ENCODE measurements at regions not wholly inside any gene's neighbourhood (a gene's known extent, or its start where the extent isn't known, plus 50 kb on each side); places are given as distances from the start of the nearest gene placed in this dataset.
A peak's percentile ranks its signal among the peaks of the same experiment; 100 is the strongest.

GRCh38 chr7:101688183-101688831, 59.2 kb upstream of the MYL10 start:
- Histone ChIP-seq H3K9ac (ENCODE audit: control insufficient read depth, insufficient read depth, low read length) (peak overlapping the region; percentile 58; the same call in 1 of the 2 replicates), H3K4me2 (ENCODE audit: control insufficient read depth, insufficient read depth) (peak overlapping the region; percentile 85), H3K27ac (ENCODE audit: control insufficient read depth, insufficient read depth) (peak overlapping the region; percentile 58), H3K27me3 (replicated peaks in 1 of 2; ENCODE audit: control insufficient read depth in 2 of 2, insufficient read depth in 2 of 2, low read length in 1 of 2) (no peaks in the 10 kb centered on the region), H4K20me1 (ENCODE audit: control insufficient read depth, insufficient read depth) (no peaks in the 10 kb centered on the region), H3K9me3 (replicated peaks; ENCODE audit: control insufficient read depth, insufficient read depth, low read length) (no peaks in the 10 kb centered on the region), H3K4me1 (ENCODE audit: control insufficient read depth, insufficient read depth, low read length) (peaks cover 6% of the 10 kb centered on the region; the same call in 1 of the 2 replicates), H3K36me3 (ENCODE audit: control insufficient read depth in 2 of 2, insufficient read depth in 2 of 2, low read length in 1 of 2) (no peaks in the 10 kb centered on the region), H3K4me3 (peak overlapping the region; percentile 32; the same call in 1 of the 2 replicates), H3K79me2 (ENCODE audit: control insufficient read depth, insufficient read depth, low read length) (no peaks in the 10 kb centered on the region), H2AFZ (ENCODE audit: control insufficient read depth, low read depth, low read length) (peak overlapping the region; percentile 82)
- in situ Hi-C loops (cut with MboI) (loop anchor here (5.0 kb wide), 1 partner anchor 549 kb away; no protein-coding TSS in a partner anchor), intact Hi-C loops (cut with micrococcal nuclease; ENCODE audit: unreplicated experiment) (loop anchor here (1.0 to 2.0 kb wide), 4 partner anchors 56 to 584 kb away; no protein-coding TSS in a partner anchor)
- ChIA-PET RAD21 (ENCODE audit: unreplicated experiment) (interaction anchor here (1.0 to 2.4 kb wide), 4 partner anchors 93 to 126 kb away, joined by 3 to 13 read pairs (median 4); no protein-coding TSS in a partner anchor), CTCF (interaction anchor here (0.7 to 2.7 kb wide), 8 partner anchors 47 to 548 kb away, joined by 3 to 18 read pairs (median 6); no protein-coding TSS in a partner anchor), POLR2A (interaction anchor here (1.0 kb wide), 1 partner anchor 131 kb away, joined by 3 read pairs; no protein-coding TSS in a partner anchor), SMC1A (ENCODE audit: uncharacterized antibody, unreplicated experiment) (interaction anchor here (1.4 to 1.9 kb wide), 2 partner anchors 123 to 582 kb away, joined by 4 to 12 read pairs; no protein-coding TSS in a partner anchor)
- no TSS peak for BruUV-seq (replicated peaks)
- FAIRE-seq = peak; percentile 44
- WGBS (ENCODE audit: insufficient coverage, insufficient replicate concordance, low lambda C conversion rate, missing lambda C conversion rate) = 3% methylated on average over 41 of the region's 43 CpGs
- ATAC-seq = peak; percentile 97
- no peak for DNase-seq (ENCODE audit: low read depth, low spot score)
- TF ChIP-seq NBN (IDR thresholded peaks at IDR 0.05) = no peak
- TF ChIP-seq, protein P1, sequence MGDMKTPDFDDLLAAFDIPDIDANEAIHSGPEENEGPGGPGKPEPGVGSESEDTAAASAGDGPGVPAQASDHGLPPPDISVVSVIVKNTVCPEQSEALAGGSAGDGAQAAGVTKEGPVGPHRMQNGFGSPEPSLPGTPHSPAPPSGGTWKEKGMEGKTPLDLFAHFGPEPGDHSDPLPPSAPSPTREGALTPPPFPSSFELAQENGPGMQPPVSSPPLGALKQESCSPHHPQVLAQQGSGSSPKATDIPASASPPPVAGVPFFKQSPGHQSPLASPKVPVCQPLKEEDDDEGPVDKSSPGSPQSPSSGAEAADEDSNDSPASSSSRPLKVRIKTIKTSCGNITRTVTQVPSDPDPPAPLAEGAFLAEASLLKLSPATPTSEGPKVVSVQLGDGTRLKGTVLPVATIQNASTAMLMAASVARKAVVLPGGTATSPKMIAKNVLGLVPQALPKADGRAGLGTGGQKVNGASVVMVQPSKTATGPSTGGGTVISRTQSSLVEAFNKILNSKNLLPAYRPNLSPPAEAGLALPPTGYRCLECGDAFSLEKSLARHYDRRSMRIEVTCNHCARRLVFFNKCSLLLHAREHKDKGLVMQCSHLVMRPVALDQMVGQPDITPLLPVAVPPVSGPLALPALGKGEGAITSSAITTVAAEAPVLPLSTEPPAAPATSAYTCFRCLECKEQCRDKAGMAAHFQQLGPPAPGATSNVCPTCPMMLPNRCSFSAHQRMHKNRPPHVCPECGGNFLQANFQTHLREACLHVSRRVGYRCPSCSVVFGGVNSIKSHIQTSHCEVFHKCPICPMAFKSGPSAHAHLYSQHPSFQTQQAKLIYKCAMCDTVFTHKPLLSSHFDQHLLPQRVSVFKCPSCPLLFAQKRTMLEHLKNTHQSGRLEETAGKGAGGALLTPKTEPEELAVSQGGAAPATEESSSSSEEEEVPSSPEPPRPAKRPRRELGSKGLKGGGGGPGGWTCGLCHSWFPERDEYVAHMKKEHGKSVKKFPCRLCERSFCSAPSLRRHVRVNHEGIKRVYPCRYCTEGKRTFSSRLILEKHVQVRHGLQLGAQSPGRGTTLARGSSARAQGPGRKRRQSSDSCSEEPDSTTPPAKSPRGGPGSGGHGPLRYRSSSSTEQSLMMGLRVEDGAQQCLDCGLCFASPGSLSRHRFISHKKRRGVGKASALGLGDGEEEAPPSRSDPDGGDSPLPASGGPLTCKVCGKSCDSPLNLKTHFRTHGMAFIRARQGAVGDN (IDR thresholded peaks at IDR 0.05) = peak; percentile 26; the same call in 1 of the 2 replicates
- TF ChIP-seq IKZF2 (IDR thresholded peaks at IDR 0.05) = peak in 1 of 2 experiments; percentile 34; a peak in 1 of 4 replicates
- TF ChIP-seq ESRRA (IDR thresholded peaks at IDR 0.05; ENCODE audit: low read length) = peak; percentile 99
- TF ChIP-seq IKZF1 (conservative IDR thresholded peaks at IDR 0.05) = peak; percentile 68
- no peak for TF ChIP-seq MYC (IDR thresholded peaks at IDR 0.05; ENCODE audit: insufficient read depth, insufficient read length, insufficient replicate concordance, low read length, severe bottlenecking)
- no peak for TF ChIP-seq NFIC (IDR thresholded peaks at IDR 0.05; ENCODE audit: low read depth, low read length)
- TF ChIP-seq POU2F2 (IDR thresholded peaks at IDR 0.05; ENCODE audit: borderline replicate concordance, low read depth, low read length) = 0 out of 3 replicates have a peak, but pooled peaks have one; percentile 15
- no peak for TF ChIP-seq TCF12 (IDR thresholded peaks at IDR 0.05; ENCODE audit: low read depth, low read length)
- peak; percentile 89 for TF ChIP-seq RAD21 (IDR thresholded peaks at IDR 0.05; ENCODE audit: insufficient read depth, low read depth, low read length)
- TF ChIP-seq SP1 (IDR thresholded peaks at IDR 0.05; ENCODE audit: low read depth, low read length) = peak; percentile 45
- no peak for TF ChIP-seq TARDBP (IDR thresholded peaks at IDR 0.05; ENCODE audit: borderline replicate concordance)
- TF ChIP-seq EZH2 (IDR thresholded peaks at IDR 0.05; ENCODE audit: borderline replicate concordance, control insufficient read depth, low read depth, low read length) = no peak
- TF ChIP-seq YY1 (IDR thresholded peaks at IDR 0.05; ENCODE audit: low read depth, low read length) = peak; percentile 75
- peak; percentile 67; the same call in 1 of the 2 replicates for TF ChIP-seq RB1 (IDR thresholded peaks at IDR 0.05; ENCODE audit: borderline replicate concordance)
- no peak for TF ChIP-seq CREM (IDR thresholded peaks at IDR 0.05; ENCODE audit: low read depth)
- TF ChIP-seq ZZZ3 (IDR thresholded peaks at IDR 0.05; ENCODE audit: control insufficient read depth, insufficient read length, low read depth) = no peak
- TF ChIP-seq MEF2B (IDR thresholded peaks at IDR 0.05; ENCODE audit: partially characterized antibody, poor library complexity, severe bottlenecking) = peak; percentile 26
- peak; percentile 69; the same call in 1 of the 2 replicates for TF ChIP-seq ZNF207 (IDR thresholded peaks at IDR 0.05; ENCODE audit: borderline replicate concordance)
- TF ChIP-seq DPF2 (IDR thresholded peaks at IDR 0.05) = peak; percentile 72; the same call in 1 of the 2 replicates
- peak; percentile 54; the same call in 1 of the 2 replicates for TF ChIP-seq GATAD2B (conservative IDR thresholded peaks at IDR 0.05; ENCODE audit: low read depth)
